ENCODE measurements at regions not wholly inside any gene's neighbourhood (a gene's known extent, or its start where the extent isn't known, plus 50 kb on each side); places are given as distances from the start of the nearest gene placed in this dataset.

DNA sequence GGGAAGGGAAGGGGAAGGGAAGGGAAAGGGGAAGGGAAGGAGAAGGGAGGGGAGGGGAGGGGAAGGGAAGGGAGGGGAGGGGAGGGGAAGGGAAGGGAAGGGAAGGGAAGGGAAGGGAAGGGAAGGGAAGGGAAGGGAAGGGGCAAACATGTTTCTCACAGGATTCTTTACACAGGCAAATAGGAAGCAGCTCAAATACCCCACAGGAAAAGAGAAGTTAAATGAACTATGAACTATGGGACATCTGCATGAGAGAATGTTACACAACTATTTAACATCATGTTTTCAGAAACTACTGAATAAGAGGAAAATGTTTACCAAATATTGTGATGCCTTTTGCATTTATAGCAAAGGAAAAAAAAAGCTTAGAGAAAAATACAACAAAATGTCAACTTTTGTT, 125.4 kb upstream of the SLC30A5 start:
- H3K4me2 ChIP-seq, result no peak overlapping the region
- DNase-seq, result no peak
- no peaks in the 10 kb centered on the region for H3K9me2 ChIP-seq
- CTCF ChIA-PET, result interaction anchor here (0.7 to 3.0 kb wide), 3 partner anchors 10 to 682 kb away, joined by 3 to 12 read pairs (median 3); no protein-coding TSS in a partner anchor
- TF ChIP-seq, protein P1, sequence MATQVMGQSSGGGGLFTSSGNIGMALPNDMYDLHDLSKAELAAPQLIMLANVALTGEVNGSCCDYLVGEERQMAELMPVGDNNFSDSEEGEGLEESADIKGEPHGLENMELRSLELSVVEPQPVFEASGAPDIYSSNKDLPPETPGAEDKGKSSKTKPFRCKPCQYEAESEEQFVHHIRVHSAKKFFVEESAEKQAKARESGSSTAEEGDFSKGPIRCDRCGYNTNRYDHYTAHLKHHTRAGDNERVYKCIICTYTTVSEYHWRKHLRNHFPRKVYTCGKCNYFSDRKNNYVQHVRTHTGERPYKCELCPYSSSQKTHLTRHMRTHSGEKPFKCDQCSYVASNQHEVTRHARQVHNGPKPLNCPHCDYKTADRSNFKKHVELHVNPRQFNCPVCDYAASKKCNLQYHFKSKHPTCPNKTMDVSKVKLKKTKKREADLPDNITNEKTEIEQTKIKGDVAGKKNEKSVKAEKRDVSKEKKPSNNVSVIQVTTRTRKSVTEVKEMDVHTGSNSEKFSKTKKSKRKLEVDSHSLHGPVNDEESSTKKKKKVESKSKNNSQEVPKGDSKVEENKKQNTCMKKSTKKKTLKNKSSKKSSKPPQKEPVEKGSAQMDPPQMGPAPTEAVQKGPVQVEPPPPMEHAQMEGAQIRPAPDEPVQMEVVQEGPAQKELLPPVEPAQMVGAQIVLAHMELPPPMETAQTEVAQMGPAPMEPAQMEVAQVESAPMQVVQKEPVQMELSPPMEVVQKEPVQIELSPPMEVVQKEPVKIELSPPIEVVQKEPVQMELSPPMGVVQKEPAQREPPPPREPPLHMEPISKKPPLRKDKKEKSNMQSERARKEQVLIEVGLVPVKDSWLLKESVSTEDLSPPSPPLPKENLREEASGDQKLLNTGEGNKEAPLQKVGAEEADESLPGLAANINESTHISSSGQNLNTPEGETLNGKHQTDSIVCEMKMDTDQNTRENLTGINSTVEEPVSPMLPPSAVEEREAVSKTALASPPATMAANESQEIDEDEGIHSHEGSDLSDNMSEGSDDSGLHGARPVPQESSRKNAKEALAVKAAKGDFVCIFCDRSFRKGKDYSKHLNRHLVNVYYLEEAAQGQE (IDR thresholded peaks at IDR 0.05; ENCODE audit: low read depth, low read length), result no peak
- no peak for TF ChIP-seq TCF12 (IDR thresholded peaks at IDR 0.05)
- no peak for TF ChIP-seq FOXJ3 (CRISPR knock-in tag; IDR thresholded peaks at IDR 0.05)
- TF ChIP-seq TAF1 (IDR thresholded peaks at IDR 0.05; ENCODE audit: borderline replicate concordance, low read depth, low read length), result no peak
- TF ChIP-seq, protein P2, sequence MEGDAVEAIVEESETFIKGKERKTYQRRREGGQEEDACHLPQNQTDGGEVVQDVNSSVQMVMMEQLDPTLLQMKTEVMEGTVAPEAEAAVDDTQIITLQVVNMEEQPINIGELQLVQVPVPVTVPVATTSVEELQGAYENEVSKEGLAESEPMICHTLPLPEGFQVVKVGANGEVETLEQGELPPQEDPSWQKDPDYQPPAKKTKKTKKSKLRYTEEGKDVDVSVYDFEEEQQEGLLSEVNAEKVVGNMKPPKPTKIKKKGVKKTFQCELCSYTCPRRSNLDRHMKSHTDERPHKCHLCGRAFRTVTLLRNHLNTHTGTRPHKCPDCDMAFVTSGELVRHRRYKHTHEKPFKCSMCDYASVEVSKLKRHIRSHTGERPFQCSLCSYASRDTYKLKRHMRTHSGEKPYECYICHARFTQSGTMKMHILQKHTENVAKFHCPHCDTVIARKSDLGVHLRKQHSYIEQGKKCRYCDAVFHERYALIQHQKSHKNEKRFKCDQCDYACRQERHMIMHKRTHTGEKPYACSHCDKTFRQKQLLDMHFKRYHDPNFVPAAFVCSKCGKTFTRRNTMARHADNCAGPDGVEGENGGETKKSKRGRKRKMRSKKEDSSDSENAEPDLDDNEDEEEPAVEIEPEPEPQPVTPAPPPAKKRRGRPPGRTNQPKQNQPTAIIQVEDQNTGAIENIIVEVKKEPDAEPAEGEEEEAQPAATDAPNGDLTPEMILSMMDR (IDR thresholded peaks at IDR 0.05), result no peak
- no peak for TF ChIP-seq TEAD4 (IDR thresholded peaks at IDR 0.05; ENCODE audit: borderline replicate concordance, insufficient read depth)
- TF ChIP-seq MXI1 (IDR thresholded peaks at IDR 0.05; ENCODE audit: low read depth, low read length), result no peak
- no peak for TF ChIP-seq FOXM1 (IDR thresholded peaks at IDR 0.05; ENCODE audit: low read depth)
- TF ChIP-seq, protein P3, sequence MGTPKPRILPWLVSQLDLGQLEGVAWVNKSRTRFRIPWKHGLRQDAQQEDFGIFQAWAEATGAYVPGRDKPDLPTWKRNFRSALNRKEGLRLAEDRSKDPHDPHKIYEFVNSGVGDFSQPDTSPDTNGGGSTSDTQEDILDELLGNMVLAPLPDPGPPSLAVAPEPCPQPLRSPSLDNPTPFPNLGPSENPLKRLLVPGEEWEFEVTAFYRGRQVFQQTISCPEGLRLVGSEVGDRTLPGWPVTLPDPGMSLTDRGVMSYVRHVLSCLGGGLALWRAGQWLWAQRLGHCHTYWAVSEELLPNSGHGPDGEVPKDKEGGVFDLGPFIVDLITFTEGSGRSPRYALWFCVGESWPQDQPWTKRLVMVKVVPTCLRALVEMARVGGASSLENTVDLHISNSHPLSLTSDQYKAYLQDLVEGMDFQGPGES (IDR thresholded peaks at IDR 0.05; ENCODE audit: low read depth, low read length), result no peak
- H3K9ac ChIP-seq, result no peak overlapping the region
- H3K9me3 ChIP-seq, result no peaks in the 10 kb centered on the region
- H3F3A ChIP-seq (replicated peaks; ENCODE audit: insufficient read depth), result no peaks in the 10 kb centered on the region
- H4K20me1 ChIP-seq (ENCODE audit: insufficient read depth), result no peaks in the 10 kb centered on the region
- POLR2A ChIA-PET, result interaction anchor here (0.6 kb wide), 1 partner anchor 678 kb away, joined by 3 read pairs; no protein-coding TSS in a partner anchor
- no peak overlapping the region for H3K27ac ChIP-seq (ENCODE audit: low read depth in 2 of 2, low read length in 1 of 2)
- H3K4me3 ChIP-seq (ENCODE audit: low read depth in 2 of 2, low read length in 1 of 2), result no peak overlapping the region
- H3K27me3 ChIP-seq (ENCODE audit: insufficient read depth), result no peaks in the 10 kb centered on the region
- H3K36me3 ChIP-seq (replicated peaks in 1 of 2; ENCODE audit: control insufficient read depth in 1 of 2, insufficient read depth in 2 of 2, low read length in 1 of 2), result no peaks in the 10 kb centered on the region
- no peak overlapping the region for H2AFZ ChIP-seq (ENCODE audit: low read depth)
- no peaks in the 10 kb centered on the region for H3K79me2 ChIP-seq (ENCODE audit: insufficient read depth)
- no peaks in the 10 kb centered on the region for H3K4me1 ChIP-seq (ENCODE audit: control insufficient read depth in 1 of 2, insufficient read depth in 2 of 2, low read depth in 1 of 2, low read length in 1 of 2)

- Histone ChIP-seq H3K4me3 (ENCODE audit: low read depth in 2 of 2, low read length in 1 of 2) (no peak overlapping the region), H3K9me3 (no peaks in the 10 kb centered on the region), H4K20me1 (ENCODE audit: insufficient read depth) (no peaks in the 10 kb centered on the region), H3K4me1 (ENCODE audit: control insufficient read depth in 1 of 2, insufficient read depth in 2 of 2, low read depth in 1 of 2, low read length in 1 of 2) (no peaks in the 10 kb centered on the region), H3F3A (replicated peaks; ENCODE audit: insufficient read depth) (no peaks in the 10 kb centered on the region), H3K9me2 (no peaks in the 10 kb centered on the region), H2AFZ (ENCODE audit: low read depth) (no peak overlapping the region), H3K4me2 (no peak overlapping the region), H3K27ac (ENCODE audit: low read depth in 2 of 2, low read length in 1 of 2) (no peak overlapping the region), H3K36me3 (replicated peaks in 1 of 2; ENCODE audit: control insufficient read depth in 1 of 2, insufficient read depth in 2 of 2, low read length in 1 of 2) (no peaks in the 10 kb centered on the region), H3K9ac (no peak overlapping the region), H3K79me2 (ENCODE audit: insufficient read depth) (no peaks in the 10 kb centered on the region), H3K27me3 (ENCODE audit: insufficient read depth) (no peaks in the 10 kb centered on the region)
- POLR2A ChIA-PET, result no interaction called here
- CTCF ChIA-PET, result interaction anchor here (0.9 to 1.6 kb wide), 4 partner anchors 8 to 699 kb away, joined by 3 read pairs; no protein-coding TSS in a partner anchor
- no peak for DNase-seq
- WGBS (ENCODE audit: low lambda C conversion rate), result 81% methylated on average over 5 of the region's 5 CpGs
- no peak for TF ChIP-seq RAD21 (IDR thresholded peaks at IDR 0.05; ENCODE audit: low read length)
- TF ChIP-seq FOXM1 (IDR thresholded peaks at IDR 0.05; ENCODE audit: low read depth), result no peak
- TF ChIP-seq, protein P4, sequence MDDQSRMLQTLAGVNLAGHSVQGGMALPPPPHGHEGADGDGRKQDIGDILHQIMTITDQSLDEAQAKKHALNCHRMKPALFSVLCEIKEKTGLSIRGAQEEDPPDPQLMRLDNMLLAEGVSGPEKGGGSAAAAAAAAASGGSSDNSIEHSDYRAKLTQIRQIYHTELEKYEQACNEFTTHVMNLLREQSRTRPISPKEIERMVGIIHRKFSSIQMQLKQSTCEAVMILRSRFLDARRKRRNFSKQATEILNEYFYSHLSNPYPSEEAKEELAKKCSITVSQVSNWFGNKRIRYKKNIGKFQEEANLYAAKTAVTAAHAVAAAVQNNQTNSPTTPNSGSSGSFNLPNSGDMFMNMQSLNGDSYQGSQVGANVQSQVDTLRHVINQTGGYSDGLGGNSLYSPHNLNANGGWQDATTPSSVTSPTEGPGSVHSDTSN (IDR thresholded peaks at IDR 0.05), result no peak
- no peak for TF ChIP-seq NRF1 (IDR thresholded peaks at IDR 0.05; ENCODE audit: low read depth, low read length)
Measured at GRCh38 chr5:68970617-68971016, 123.2 kb upstream of the SLC30A5 start.
